A673 (cell line): ENCODE measurements at regions not wholly inside any gene's neighbourhood (a gene's known extent, or its start where the extent isn't known, plus 50 kb on each side); places are given as distances from the start of the nearest gene placed in this dataset.

Experiments used
- BruUV-seq: library from RNA; stranded (reverse); fragments of 400-500 nt; replicated peaks from 2 replicates; lab custom pipeline; 2021; lab: Mats Ljungman, UMichigan
- CTCF ChIA-PET: fragments of 300-600 bp; sonication (Branson Sonifier 250); formaldehyde crosslinking; loops from one replicate; lab custom pipeline; 2022; ENCODE audit warnings: antibody characterized with exemption; lab: Charles Lee
- POLR2A ChIA-PET: fragments of 300-600 bp; sonication (Branson Sonifier 250); formaldehyde crosslinking; loops from one replicate; lab custom pipeline; 2022; ENCODE audit warnings: antibody characterized with exemption; ENCODE audit not compliant: low non-redundant PET; lab: Charles Lee
- DNase-seq: peaks from one replicate; pipeline ENCODE4 v3.0.0-alpha.2; 2015; ENCODE audit warnings: low spot score
- H3K27ac ChIP-seq: fragments of 200-600 bp; sonication (generic); 2 replicates; pipeline ENCODE4 v1.5.1; 2016; ENCODE audit warnings: mixed run types, low read depth, mild to moderate bottlenecking, mixed read lengths, antibody characterized with exemption, low read length; ENCODE audit not compliant: poor library complexity, severe bottlenecking
- H3K27me3 ChIP-seq: fragments of 200-600 bp; sonication (generic); replicated peaks from 2 replicates; pipeline ENCODE4 v1.6.1; 2017; ENCODE audit warnings: mixed run types, low read depth, mild to moderate bottlenecking, mixed read lengths, antibody characterized with exemption, low read length; ENCODE audit not compliant: insufficient read depth, poor library complexity
- H3K36me3 ChIP-seq: fragments of 200-600 bp; sonication (generic); 2 replicates; pipeline ENCODE4 v1.6.1; 2016; ENCODE audit warnings: mixed run types, mild to moderate bottlenecking, mixed read lengths, antibody characterized with exemption, low read length; ENCODE audit not compliant: insufficient read depth, poor library complexity, severe bottlenecking
- H3K4me1 ChIP-seq: fragments of 200-600 bp; sonication (generic); 2 replicates; pipeline ENCODE4 v1.6.1; 2017; ENCODE audit warnings: mixed run types, mild to moderate bottlenecking, mixed read lengths, antibody characterized with exemption, low read length; ENCODE audit not compliant: insufficient read depth, poor library complexity, severe bottlenecking
- H3K4me3 ChIP-seq: fragments of 200-600 bp; sonication (generic); 2 replicates; pipeline ENCODE4 v1.5.1; 2016; ENCODE audit warnings: low read depth, mixed run types, mild to moderate bottlenecking, mixed read lengths, low read length; ENCODE audit not compliant: poor library complexity, severe bottlenecking
- H3K9me3 ChIP-seq: fragments of 200-600 bp; sonication (generic); 2 replicates; pipeline ENCODE4 v1.6.1; 2016; ENCODE audit warnings: mixed run types, low read depth, mild to moderate bottlenecking, mixed read lengths, antibody characterized with exemption, low read length; ENCODE audit not compliant: poor library complexity, severe bottlenecking
- EZH2 ChIP-seq: fragments of 200-600 bp; sonication (generic); IDR thresholded peaks from 2 replicates; pipeline ENCODE4 v1.6.1; 2017; ENCODE audit warnings: borderline replicate concordance, low read depth, mild to moderate bottlenecking, mixed read lengths, antibody characterized with exemption, low read length; ENCODE audit not compliant: poor library complexity, severe bottlenecking
- intact Hi-C: fragments of 100-400 bp; cut with micrococcal nuclease; formaldehyde crosslinking; loops from one replicate; pipeline ENCODE4 v1.10.0; 2022; ENCODE audit not compliant: unreplicated experiment
- TF ChIP-seq, protein P1 (sequence below): fragments of 300-800, 200-600 bp; sonication (generic); conservative IDR thresholded peaks from 2 replicates; pipeline ENCODE4 v1.5.1; 2017; ENCODE audit warnings: low read depth, mild to moderate bottlenecking, antibody characterized with exemption, low read length, moderate library complexity, mixed read lengths

- no peaks in the 10 kb centered on the region for H3K4me1 ChIP-seq
- no TSS peak for BruUV-seq
- ChIA-PET CTCF (no interaction called here), POLR2A (no interaction called here)
- no peak overlapping the region for H3K27ac ChIP-seq
- no peak for TF ChIP-seq EZH2
- TF ChIP-seq, protein P1, sequence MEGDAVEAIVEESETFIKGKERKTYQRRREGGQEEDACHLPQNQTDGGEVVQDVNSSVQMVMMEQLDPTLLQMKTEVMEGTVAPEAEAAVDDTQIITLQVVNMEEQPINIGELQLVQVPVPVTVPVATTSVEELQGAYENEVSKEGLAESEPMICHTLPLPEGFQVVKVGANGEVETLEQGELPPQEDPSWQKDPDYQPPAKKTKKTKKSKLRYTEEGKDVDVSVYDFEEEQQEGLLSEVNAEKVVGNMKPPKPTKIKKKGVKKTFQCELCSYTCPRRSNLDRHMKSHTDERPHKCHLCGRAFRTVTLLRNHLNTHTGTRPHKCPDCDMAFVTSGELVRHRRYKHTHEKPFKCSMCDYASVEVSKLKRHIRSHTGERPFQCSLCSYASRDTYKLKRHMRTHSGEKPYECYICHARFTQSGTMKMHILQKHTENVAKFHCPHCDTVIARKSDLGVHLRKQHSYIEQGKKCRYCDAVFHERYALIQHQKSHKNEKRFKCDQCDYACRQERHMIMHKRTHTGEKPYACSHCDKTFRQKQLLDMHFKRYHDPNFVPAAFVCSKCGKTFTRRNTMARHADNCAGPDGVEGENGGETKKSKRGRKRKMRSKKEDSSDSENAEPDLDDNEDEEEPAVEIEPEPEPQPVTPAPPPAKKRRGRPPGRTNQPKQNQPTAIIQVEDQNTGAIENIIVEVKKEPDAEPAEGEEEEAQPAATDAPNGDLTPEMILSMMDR = no peak
- intact Hi-C loops = no loop called here
- DNase-seq = no peak
- no peaks in the 10 kb centered on the region for H3K9me3 ChIP-seq
- H3K4me3 ChIP-seq = no peak overlapping the region
- H3K27me3 ChIP-seq = no peaks in the 10 kb centered on the region
- no peaks in the 10 kb centered on the region for H3K36me3 ChIP-seq
These were observed 164.1 kb upstream of the KCNQ5 start for GRCh38 chr6:72457738-72458137.

- no peaks in the 10 kb centered on the region for H3K4me1 ChIP-seq
- no TSS peak for BruUV-seq
- H3K27me3 ChIP-seq = no peaks in the 10 kb centered on the region
- no peak overlapping the region for H3K4me3 ChIP-seq
- intact Hi-C loops = no loop called here
- H3K27ac ChIP-seq = no peak overlapping the region
- no peaks in the 10 kb centered on the region for H3K36me3 ChIP-seq
- ChIA-PET CTCF (no interaction called here), POLR2A (no interaction called here)
- no peaks in the 10 kb centered on the region for H3K9me3 ChIP-seq
- TF ChIP-seq EZH2 = no peak
- TF ChIP-seq, protein P1 = no peak
- no peak for DNase-seq
These were observed 163.3 kb upstream of the KCNQ5 start for GRCh38 chr6:72458521-72458920.

DNA sequence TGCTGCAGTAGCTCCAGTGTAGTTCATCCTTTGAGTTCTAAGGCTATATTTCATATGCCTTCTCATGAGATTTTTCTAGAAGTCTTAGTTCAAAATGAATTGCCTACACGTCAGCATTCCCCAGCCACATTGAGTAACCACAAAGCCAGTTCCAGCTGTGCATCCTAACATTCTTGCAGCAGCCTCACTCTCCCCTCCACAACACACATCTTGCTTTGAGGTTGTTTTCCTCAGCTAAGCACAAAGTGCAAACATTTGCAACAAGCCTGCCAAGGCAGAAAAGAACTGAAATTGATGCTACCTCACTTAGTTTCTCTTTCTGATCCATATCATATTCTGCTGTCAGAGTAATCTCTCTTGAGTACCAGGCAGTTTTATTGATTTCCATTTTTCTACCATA, 160.7 kb upstream of the KCNQ5 start:
- TF ChIP-seq, protein P1 = no peak
- no peak for TF ChIP-seq EZH2
- no peaks in the 10 kb centered on the region for H3K27me3 ChIP-seq
- H3K9me3 ChIP-seq = no peaks in the 10 kb centered on the region
- no peaks in the 10 kb centered on the region for H3K36me3 ChIP-seq
- DNase-seq = no peak
- ChIA-PET CTCF (no interaction called here), POLR2A (no interaction called here)
- intact Hi-C loops = no loop called here
- H3K27ac ChIP-seq = no peak overlapping the region
- H3K4me1 ChIP-seq = no peaks in the 10 kb centered on the region
- H3K4me3 ChIP-seq = no peak overlapping the region
- no TSS peak for BruUV-seq
